ENCODE measurements at regions not wholly inside any gene's neighbourhood (a gene's known extent, or its start where the extent isn't known, plus 50 kb on each side); places are given as distances from the start of the nearest gene placed in this dataset.
"Not testable (repeated sequence)": the region's sequence is repeated elsewhere in the genome, so short reads cannot be mapped to it uniquely, and the experiment has no call there.

DNA sequence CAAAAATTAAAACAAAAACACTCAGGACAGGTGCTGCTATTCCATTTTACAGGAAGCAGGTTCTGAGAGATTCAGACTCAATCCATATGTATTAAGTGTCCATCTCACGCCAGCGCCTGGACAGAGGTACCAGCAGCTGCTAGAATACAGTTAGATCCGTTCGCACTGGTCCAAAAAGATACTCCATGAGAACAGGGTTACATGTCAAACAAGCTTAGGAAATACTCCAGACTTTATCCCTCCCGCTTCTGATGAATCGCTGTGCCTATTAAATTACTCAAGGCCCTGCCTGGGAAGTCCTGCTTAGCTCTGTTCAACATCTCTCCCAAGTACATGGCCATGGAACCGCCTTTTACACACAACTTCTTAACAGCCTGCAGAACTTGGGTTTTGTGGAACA is 50.2 kb upstream of the SLC35C1 start:
- Mint-ChIP-seq H3K9me3 (no peaks in the 10 kb centered on the region), H3K4me3 (no peak overlapping the region), H3K4me1 (ENCODE audit: low read depth) (no peaks in the 10 kb centered on the region), H3K27ac (no peak overlapping the region), H3K36me3 (ENCODE audit: insufficient read depth in 2 of 2) (no peaks in the 10 kb centered on the region), H3K27me3 (ENCODE audit: low read depth) (peaks cover 19% of the 10 kb centered on the region)
- ATAC-seq (replicated peaks in 1 of 2): no peak
- DNase-seq: no peak

DNA sequence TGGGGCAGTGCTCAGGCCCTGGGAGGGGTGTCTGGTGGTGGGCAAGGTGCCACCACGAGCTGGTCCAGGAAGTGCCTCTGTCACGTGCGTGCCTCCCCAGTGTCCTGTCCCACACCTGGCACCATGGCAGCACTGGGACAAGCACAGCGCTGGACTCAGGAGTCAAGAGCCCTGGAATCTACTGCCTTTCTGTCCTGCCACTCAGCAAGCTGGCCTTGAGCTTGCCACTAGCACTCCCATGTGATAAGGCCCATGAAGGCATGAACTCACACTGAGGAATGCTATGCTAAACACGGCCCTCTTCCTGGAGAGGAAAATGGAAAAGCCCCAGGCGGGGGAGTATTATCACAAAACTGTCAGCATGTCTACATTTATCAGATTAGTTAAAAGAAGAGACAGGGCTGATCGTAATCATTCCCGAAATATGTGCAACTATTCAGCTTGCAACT is 50.7 kb upstream of the SLC35C1 start:
- Mint-ChIP-seq H3K36me3 (ENCODE audit: insufficient read depth in 2 of 2) (no peaks in the 10 kb centered on the region), H3K27ac (no peak overlapping the region), H3K27me3 (ENCODE audit: low read depth) (peaks cover 19% of the 10 kb centered on the region), H3K4me3 (no peak overlapping the region), H3K9me3 (no peaks in the 10 kb centered on the region), H3K4me1 (ENCODE audit: low read depth) (no peaks in the 10 kb centered on the region)
- DNase-seq (no peak), ATAC-seq (replicated peaks in 1 of 2) (no peak)

GRCh38 chr11:45752106-45752505 is 52.8 kb upstream of the SLC35C1 start:
- Mint-ChIP-seq H3K4me3 (no peak overlapping the region), H3K27me3 (ENCODE audit: low read depth) (peaks cover 12% of the 10 kb centered on the region), H3K9me3 (no peaks in the 10 kb centered on the region), H3K36me3 (ENCODE audit: insufficient read depth in 2 of 2) (no peaks in the 10 kb centered on the region), H3K4me1 (ENCODE audit: low read depth) (no peaks in the 10 kb centered on the region), H3K27ac (no peak overlapping the region)
- ATAC-seq (replicated peaks in 1 of 2) (no peak), DNase-seq (no peak)

- no peak overlapping the region for H3K27ac Mint-ChIP-seq
- no peak overlapping the region for H3K4me3 Mint-ChIP-seq
- DNase-seq: no peak
- no peaks in the 10 kb centered on the region for H3K4me1 Mint-ChIP-seq (ENCODE audit: low read depth)
- H3K27me3 Mint-ChIP-seq (ENCODE audit: low read depth): peaks cover 8% of the 10 kb centered on the region
- H3K36me3 Mint-ChIP-seq (ENCODE audit: insufficient read depth in 2 of 2): no peaks in the 10 kb centered on the region
- H3K9me3 Mint-ChIP-seq: no peaks in the 10 kb centered on the region
- no peak for ATAC-seq (replicated peaks in 1 of 2)
Observed at GRCh38 chr11:45751430-45751829, 53.5 kb upstream of the SLC35C1 start.

- DNase-seq (no peak), ATAC-seq (replicated peaks in 1 of 2) (no peak)
- Mint-ChIP-seq H3K27me3 (ENCODE audit: low read depth) (peaks cover 8% of the 10 kb centered on the region), H3K4me1 (ENCODE audit: low read depth) (no peaks in the 10 kb centered on the region), H3K4me3 (no peak overlapping the region), H3K9me3 (no peaks in the 10 kb centered on the region), H3K36me3 (ENCODE audit: insufficient read depth in 2 of 2) (no peaks in the 10 kb centered on the region), H3K27ac (no peak overlapping the region)
Observed at GRCh38 chr11:45750439-45750838, 54.5 kb upstream of the SLC35C1 start.

GRCh38 chr11:45748801-45749200 is 56.1 kb upstream of the SLC35C1 start:
- H3K27ac Mint-ChIP-seq: no peak overlapping the region
- DNase-seq: no peak
- H3K27me3 Mint-ChIP-seq (ENCODE audit: low read depth): peaks cover 8% of the 10 kb centered on the region
- no peak overlapping the region for H3K4me3 Mint-ChIP-seq
- no peaks in the 10 kb centered on the region for H3K36me3 Mint-ChIP-seq (ENCODE audit: insufficient read depth in 2 of 2)
- H3K9me3 Mint-ChIP-seq: no peaks in the 10 kb centered on the region
- ATAC-seq (replicated peaks in 1 of 2): no peak
- no peaks in the 10 kb centered on the region for H3K4me1 Mint-ChIP-seq (ENCODE audit: low read depth)

DNA sequence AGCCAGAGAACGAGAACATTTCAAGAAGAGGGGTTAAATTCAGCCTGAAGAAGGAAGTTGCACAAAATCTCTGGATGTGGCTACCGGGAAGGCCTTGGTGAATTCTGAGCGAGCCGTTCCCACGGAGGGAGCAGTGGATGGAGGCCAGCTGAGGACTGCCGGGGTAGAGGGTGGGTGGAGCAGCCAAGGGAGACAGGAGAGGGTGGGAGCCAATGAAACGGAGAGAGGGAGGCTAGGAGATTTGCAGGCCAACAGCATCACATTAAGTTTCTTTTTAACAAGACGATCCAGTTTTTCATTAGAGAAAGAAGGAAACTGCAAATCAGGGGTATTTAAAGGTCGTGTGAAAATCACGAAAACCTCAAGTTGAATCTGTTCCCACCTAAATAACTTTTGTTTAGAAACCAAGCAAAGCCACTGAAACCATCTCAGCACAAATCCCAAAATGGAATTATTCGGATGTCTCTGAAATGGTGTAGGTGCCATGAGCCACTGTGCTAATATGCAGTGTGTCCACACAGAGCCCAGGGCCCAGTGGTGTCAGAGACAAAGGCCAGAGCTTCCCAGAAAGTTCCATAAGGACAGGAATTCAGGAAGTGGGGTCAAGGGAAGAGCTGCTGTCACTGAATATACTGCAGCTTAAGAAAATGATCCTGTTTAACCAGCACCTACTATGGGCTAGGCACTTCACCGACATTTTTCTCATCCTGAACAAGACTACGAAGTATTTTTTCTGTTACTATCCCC is 59.7 kb upstream of the SLC35C1 start:
- Mint-ChIP-seq H3K9me3 (no peaks in the 10 kb centered on the region), H3K27ac (no peak overlapping the region), H3K27me3 (ENCODE audit: low read depth) (peaks cover 23% of the 10 kb centered on the region), H3K4me1 (ENCODE audit: low read depth) (no peaks in the 10 kb centered on the region), H3K36me3 (ENCODE audit: insufficient read depth in 2 of 2) (no peaks in the 10 kb centered on the region), H3K4me3 (no peak overlapping the region)
- ATAC-seq (replicated peaks in 1 of 2): no peak
- no peak for DNase-seq

- H3K9me3 Mint-ChIP-seq: no peaks in the 10 kb centered on the region
- no peaks in the 10 kb centered on the region for H3K4me1 Mint-ChIP-seq (ENCODE audit: low read depth)
- no peak for ATAC-seq (replicated peaks in 1 of 2)
- DNase-seq: no peak
- H3K27ac Mint-ChIP-seq: no peak overlapping the region
- H3K4me3 Mint-ChIP-seq: no peak overlapping the region
- no peaks in the 10 kb centered on the region for H3K36me3 Mint-ChIP-seq (ENCODE audit: insufficient read depth in 2 of 2)
- H3K27me3 Mint-ChIP-seq (ENCODE audit: low read depth): peaks cover 21% of the 10 kb centered on the region
Observed at GRCh38 chr11:45743556-45744468, 61.1 kb upstream of the SLC35C1 start.

- H3K4me3 Mint-ChIP-seq: no peak overlapping the region
- no peak for DNase-seq
- ATAC-seq (replicated peaks in 1 of 2): no peak
- no peak overlapping the region for H3K27ac Mint-ChIP-seq
- peaks cover 21% of the 10 kb centered on the region for H3K27me3 Mint-ChIP-seq (ENCODE audit: low read depth)
- H3K9me3 Mint-ChIP-seq: no peaks in the 10 kb centered on the region
- H3K36me3 Mint-ChIP-seq (ENCODE audit: insufficient read depth in 2 of 2): no peaks in the 10 kb centered on the region
- peaks cover 8% of the 10 kb centered on the region for H3K4me1 Mint-ChIP-seq (ENCODE audit: low read depth)
Observed at GRCh38 chr11:45741582-45741981, 63.4 kb upstream of the SLC35C1 start.

DNA sequence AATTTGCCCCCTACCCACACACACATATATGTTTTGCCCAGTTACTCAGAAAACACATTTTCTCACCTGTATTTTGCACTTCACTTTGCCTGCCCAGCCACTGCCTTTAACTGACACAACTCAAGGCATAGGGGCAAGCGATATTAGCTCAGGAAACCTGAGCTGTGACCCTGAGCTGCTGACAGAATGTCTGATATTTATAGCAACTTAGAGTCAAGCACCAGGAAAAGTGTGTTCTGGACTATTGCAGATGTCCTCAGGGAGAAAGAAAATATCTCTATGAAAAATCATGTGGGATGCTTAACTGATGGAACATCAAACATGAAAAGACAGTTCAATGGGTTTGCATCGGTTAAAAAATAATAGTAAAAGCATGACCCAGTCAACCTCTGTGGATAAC is 63.9 kb upstream of the SLC35C1 start:
- peaks cover 21% of the 10 kb centered on the region for H3K27me3 Mint-ChIP-seq (ENCODE audit: low read depth)
- no peak for DNase-seq
- ATAC-seq (replicated peaks in 1 of 2): no peak
- peaks cover 14% of the 10 kb centered on the region for H3K4me1 Mint-ChIP-seq (ENCODE audit: low read depth)
- H3K9me3 Mint-ChIP-seq: peaks cover 2 to 4% of the 10 kb centered on the region in 2 donors
- no peak overlapping the region for H3K4me3 Mint-ChIP-seq
- H3K36me3 Mint-ChIP-seq (ENCODE audit: insufficient read depth in 2 of 2): peaks cover 2 to 4% of the 10 kb centered on the region in 2 donors
- H3K27ac Mint-ChIP-seq: no peak overlapping the region

DNA sequence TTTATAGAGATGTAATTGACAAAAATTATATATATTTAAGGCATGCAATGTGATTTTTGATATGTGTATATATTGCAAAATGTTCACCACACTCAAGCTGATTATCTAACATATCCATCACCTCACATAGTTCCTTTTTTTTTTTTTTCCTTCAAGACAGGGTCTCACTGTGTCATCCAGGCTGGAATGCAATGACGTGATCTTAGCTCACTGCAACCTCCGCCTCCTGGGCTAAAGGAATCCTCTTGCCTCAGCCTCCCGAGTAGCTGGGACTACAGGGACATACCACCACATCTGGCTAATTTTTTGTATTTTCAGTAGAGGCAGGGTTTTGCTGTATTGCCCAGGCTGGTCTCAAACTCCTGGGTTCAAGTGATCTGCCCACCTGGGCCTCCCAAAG is 65.1 kb upstream of the SLC35C1 start:
- DNase-seq (no peak), ATAC-seq (replicated peaks in 1 of 2) (no peak)
- Mint-ChIP-seq H3K27ac (no peak overlapping the region), H3K27me3 (ENCODE audit: low read depth) (peaks cover 21% of the 10 kb centered on the region), H3K9me3 (peaks cover 4% of the 10 kb centered on the region in 2 donors), H3K36me3 (ENCODE audit: insufficient read depth in 2 of 2) (peaks cover 3 to 4% of the 10 kb centered on the region in 2 donors), H3K4me3 (no peak overlapping the region), H3K4me1 (ENCODE audit: low read depth) (peaks cover 16% of the 10 kb centered on the region)

DNA sequence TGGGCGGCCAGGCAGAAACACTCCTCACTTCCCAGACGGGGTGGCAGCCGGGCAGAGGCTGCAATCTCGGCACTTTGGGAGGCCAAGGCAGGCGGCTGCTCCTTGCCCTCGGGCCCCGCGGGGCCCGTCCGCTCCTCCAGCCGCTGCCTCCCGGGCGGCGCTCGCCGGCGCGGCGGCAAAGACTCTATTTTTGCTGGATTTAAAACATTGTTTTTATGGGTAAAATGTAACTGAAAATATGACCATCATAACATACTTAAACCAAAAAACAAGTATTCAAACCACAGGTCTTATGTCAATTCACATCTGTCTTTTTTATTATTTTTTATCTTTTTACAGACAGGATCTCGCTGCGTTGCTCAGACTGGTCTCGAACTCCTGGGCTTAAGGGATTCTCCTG is 65.9 kb upstream of the SLC35C1 start:
- not testable (repeated sequence) for DNase-seq; ATAC-seq (replicated peaks in 1 of 2); H3K9me3 Mint-ChIP-seq; H3K4me3 Mint-ChIP-seq; H3K27ac Mint-ChIP-seq; H3K36me3 Mint-ChIP-seq (ENCODE audit: insufficient read depth in 2 of 2)
- peaks cover 16% of the 10 kb centered on the region for H3K4me1 Mint-ChIP-seq (ENCODE audit: low read depth)
- H3K27me3 Mint-ChIP-seq (ENCODE audit: low read depth): peaks cover 23% of the 10 kb centered on the region

DNA sequence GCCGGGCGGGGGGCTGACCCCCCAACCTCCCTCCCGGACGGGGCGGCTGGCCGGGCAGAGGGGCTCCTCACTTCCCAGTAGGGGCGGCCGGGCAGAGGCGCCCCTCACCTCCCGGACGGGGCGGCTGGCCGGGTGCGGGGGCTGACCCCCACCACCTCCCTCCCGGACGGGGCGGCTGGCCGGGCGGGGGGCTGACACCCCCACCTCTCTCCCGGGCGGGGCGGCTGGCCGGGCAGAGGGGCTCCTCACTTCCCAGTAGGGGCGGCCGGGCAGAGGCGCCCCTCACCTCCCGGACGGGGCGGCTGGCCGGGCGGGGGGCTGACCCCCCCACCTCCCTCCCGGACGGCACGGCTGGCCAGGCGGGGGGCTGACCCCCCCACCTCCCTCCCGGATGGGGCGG is 66.8 kb upstream of the SLC35C1 start:
- H3K4me3 Mint-ChIP-seq; ATAC-seq (replicated peaks in 1 of 2): not testable (repeated sequence)

More for the DNA sequence above, 66.8 kb upstream of the SLC35C1 start:
- H3K9me3 Mint-ChIP-seq; H3K36me3 Mint-ChIP-seq (ENCODE audit: insufficient read depth in 2 of 2); H3K27ac Mint-ChIP-seq; DNase-seq: not testable (repeated sequence)
- peaks cover 29% of the 10 kb centered on the region for H3K27me3 Mint-ChIP-seq (ENCODE audit: low read depth)
- H3K4me1 Mint-ChIP-seq (ENCODE audit: low read depth): peaks cover 16% of the 10 kb centered on the region

All from activated T-cell treated with anti-CD3 and anti-CD28 coated beads, Interleukin-2, amount 50 U/mL, for 72 hours (primary cell).